Mesodermal cell (in vitro differentiated cells): ENCODE measurements at regions not wholly inside any gene's neighbourhood (a gene's known extent, or its start where the extent isn't known, plus 50 kb on each side); places are given as distances from the start of the nearest gene placed in this dataset.

Source experiments
- H3K27ac ChIP-seq: 2 replicates; pipeline ENCODE4 v1.7.0; 2013; ENCODE audit warnings: mild to moderate bottlenecking, low read depth, low read length, moderate library complexity; ENCODE audit not compliant: severe bottlenecking
- H3K36me3 ChIP-seq: 2 replicates; pipeline ENCODE4 v1.7.1; 2013; ENCODE audit warnings: mild to moderate bottlenecking, low read length, moderate library complexity; ENCODE audit not compliant: control insufficient read depth, insufficient read depth
- H3K4me1 ChIP-seq: one replicate; pipeline ENCODE4 v1.7.1; 2013; ENCODE audit warnings: mild to moderate bottlenecking, low read length; ENCODE audit not compliant: insufficient read depth, control insufficient read depth, poor library complexity, severe bottlenecking
- H3K4me3 ChIP-seq: 2 replicates; pipeline ENCODE4 v1.7.0; 2013; ENCODE audit warnings: low read length, control low read depth, mild to moderate bottlenecking; ENCODE audit not compliant: insufficient read depth, poor library complexity, severe bottlenecking; ENCODE audit errors: extremely low read depth
- H3K9me3 ChIP-seq: 2 replicates; pipeline ENCODE4 v1.7.1; 2013; ENCODE audit warnings: mild to moderate bottlenecking, low read length, moderate library complexity; ENCODE audit not compliant: control insufficient read depth
- WGBS, 2 experiments: methylation state at CpG; one replicate each; pipeline ENCODE4 v1.1.5; 2013; ENCODE audit warnings: missing lambda C conversion rate in 2 of 2; ENCODE audit not compliant: insufficient coverage in 2 of 2; 5-methylcytosine and 5-hydroxymethylcytosine counted together

DNA sequence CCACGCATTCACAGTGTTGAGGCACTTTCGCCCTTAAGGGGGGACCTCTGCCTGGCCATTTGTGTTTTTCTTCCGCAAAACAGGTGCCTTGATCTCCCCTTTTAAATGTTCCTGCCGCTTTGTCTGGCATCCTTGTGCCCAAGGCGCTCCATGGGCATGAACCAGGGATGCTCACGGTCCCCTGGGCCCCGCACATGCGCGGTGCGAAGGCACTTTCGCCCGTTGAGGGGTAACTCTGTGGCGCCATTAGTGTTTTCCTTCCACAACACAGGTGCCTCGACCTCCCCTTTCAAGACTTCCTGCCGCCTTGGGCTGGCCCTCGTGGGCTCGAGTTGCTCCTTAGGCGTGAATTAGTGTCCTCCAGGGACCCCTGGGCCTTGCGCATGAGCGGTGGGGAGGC is 335.5 kb downstream of the ALG10 start:
- H3K4me1 ChIP-seq, result no peaks in the 10 kb centered on the region
- H3K27ac ChIP-seq, result no peak overlapping the region
- no peaks in the 10 kb centered on the region for H3K36me3 ChIP-seq
- peaks cover 64% of the 10 kb centered on the region for H3K9me3 ChIP-seq
- 63 to 71% methylated on average over 20 of the region's 20 CpGs for WGBS, 2 experiments
- H3K4me3 ChIP-seq, result no peak overlapping the region

DNA sequence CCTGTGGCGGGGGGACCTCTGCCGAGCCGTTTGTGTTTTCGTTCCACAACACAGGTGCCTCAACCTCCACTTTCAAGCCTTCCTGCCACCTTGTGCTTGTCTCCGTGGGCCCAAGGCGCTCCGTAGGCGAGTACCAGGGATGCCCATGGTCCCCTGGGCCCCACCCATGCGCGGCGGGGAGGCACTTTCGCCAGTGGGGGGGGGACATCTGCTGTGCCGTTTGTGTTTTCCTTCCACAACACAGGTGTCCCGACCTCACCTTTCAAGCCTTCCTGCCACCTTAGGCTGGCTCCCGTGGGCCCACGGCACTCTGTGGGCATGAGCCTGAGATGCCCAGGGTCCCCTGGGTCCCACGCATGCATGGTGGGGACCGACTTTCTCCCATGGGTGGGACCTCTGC is 335.9 kb downstream of the ALG10 start:
- Histone ChIP-seq H3K4me3 (no peak overlapping the region), H3K9me3 (peaks cover 62% of the 10 kb centered on the region), H3K4me1 (no peaks in the 10 kb centered on the region), H3K27ac (no peak overlapping the region), H3K36me3 (no peaks in the 10 kb centered on the region)
- 70 to 72% methylated on average over 14 to 15 of the region's 18 CpGs for WGBS, 2 experiments

DNA sequence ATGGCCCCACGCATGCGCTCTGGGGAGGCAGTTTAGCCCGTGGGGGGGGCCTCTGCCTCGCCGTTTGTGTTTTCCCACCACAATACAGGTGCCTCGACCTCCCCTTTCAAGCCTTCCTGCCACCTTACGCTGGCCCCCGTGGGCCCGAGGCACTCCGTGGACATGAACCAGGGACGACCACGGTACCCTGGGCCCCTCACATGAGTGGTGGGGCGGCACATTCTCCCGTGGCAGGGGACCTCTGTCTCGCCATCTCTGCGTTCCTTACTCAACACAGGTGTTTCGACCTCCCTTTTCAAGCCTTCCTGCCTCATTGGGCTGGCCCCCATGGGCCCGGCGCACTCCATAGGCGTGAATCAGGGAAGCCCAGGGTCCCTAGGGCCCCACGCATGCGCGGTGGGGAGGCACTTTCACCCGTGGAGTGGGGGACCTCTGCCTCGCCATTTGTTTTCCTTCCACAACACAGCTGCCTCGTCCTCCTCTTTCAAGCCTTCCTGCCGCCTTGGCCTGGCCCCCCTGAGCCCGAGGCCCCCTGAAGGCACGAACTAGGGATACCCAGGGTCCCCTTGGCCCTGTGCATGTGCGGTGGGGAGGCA is 339.5 kb downstream of the ALG10 start:
- H3K4me1 ChIP-seq, result no peaks in the 10 kb centered on the region
- no peaks in the 10 kb centered on the region for H3K36me3 ChIP-seq
- H3K9me3 ChIP-seq, result peaks cover 70% of the 10 kb centered on the region
- no peak overlapping the region for H3K4me3 ChIP-seq
- 69 to 71% methylated on average over 21 to 28 of the region's 30 CpGs for WGBS, 2 experiments
- no peak overlapping the region for H3K27ac ChIP-seq

DNA sequence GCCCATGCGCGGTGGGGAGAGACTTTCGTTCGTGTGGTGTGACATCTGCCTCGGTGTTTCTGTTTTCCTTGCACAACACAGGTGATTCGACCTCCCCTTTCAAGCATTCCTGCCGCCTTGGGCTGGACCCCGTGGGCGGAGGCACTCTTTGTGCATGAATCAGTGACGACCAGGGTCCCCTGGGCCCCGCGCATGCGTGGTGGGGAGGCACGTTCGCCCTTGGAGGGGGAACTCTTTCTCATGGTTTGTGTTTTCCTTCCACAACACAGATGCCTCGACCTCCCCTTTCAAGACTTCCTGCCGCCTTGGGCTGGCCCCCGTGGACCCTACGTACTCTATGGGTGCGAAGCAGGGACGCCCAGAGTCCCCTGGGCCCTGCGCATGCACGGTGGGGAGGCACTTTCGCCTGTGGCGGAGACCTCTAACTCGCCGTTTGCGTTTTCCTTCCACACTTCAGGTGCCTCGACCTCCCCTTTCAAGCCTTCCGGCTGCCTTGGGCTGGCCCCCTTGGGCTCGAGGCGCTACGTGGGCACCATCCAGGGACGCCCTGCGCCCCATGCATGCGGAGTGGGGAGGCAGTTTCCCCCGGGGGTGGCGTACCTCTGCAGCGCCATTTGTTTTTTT is 340.9 kb downstream of the ALG10 start:
- Histone ChIP-seq H3K36me3 (no peaks in the 10 kb centered on the region), H3K27ac (no peak overlapping the region), H3K9me3 (peaks cover 82% of the 10 kb centered on the region), H3K4me1 (no peaks in the 10 kb centered on the region), H3K4me3 (no peak overlapping the region)
- 78 to 87% methylated on average over 37 to 39 of the region's 39 CpGs for WGBS, 2 experiments

DNA sequence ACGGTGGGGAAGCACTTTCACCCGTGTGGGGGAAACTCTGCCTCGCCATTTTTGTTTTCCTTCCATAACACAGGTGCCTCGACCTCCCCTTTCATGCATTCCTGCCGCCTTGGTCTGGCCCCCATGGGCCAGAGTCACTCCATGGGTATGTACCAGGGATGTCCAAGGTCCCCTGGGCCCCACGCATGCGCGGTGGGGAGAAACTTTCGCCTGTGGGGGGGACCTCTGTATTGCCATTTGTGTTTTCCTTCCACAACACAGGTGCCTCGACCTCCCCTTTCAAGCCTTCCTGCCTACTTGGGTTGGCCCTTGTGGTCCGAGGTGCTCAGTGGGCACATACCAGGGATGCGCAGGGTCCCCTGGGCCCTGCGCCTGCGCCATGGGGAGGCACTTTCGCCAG is 345.8 kb downstream of the ALG10 start:
- no peaks in the 10 kb centered on the region for H3K4me1 ChIP-seq
- 59 to 75% methylated on average over 11 to 15 of the region's 15 CpGs for WGBS, 2 experiments
- H3K27ac ChIP-seq, result no peak overlapping the region
- peaks cover 81% of the 10 kb centered on the region for H3K9me3 ChIP-seq
- no peak overlapping the region for H3K4me3 ChIP-seq
- H3K36me3 ChIP-seq, result no peaks in the 10 kb centered on the region

DNA sequence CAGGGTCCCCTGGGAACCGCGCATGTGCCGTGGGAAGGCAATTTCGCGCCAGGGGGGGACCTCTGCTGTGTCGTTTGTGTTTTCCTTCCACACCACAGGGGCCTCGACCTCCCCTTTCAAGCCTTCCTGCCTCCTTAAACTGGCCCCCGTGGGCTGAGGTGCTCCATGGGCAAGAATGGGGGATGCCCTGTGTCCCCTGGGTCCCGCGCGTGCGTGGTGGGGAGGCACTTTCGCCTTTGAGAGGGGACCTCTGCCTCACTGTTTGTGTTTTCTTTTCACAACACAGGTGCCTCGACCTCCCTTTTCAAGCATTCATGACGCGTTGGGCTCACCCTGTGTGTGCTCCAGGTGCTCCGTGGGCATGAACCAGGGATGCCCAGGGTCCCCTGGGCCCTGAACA is 348.8 kb downstream of the ALG10 start:
- no peak overlapping the region for H3K4me3 ChIP-seq
- no peaks in the 10 kb centered on the region for H3K36me3 ChIP-seq
- no peaks in the 10 kb centered on the region for H3K4me1 ChIP-seq
- no peak overlapping the region for H3K27ac ChIP-seq
- 71 to 76% methylated on average over 15 to 17 of the region's 17 CpGs for WGBS, 2 experiments
- H3K9me3 ChIP-seq, result peaks cover 82% of the 10 kb centered on the region

DNA sequence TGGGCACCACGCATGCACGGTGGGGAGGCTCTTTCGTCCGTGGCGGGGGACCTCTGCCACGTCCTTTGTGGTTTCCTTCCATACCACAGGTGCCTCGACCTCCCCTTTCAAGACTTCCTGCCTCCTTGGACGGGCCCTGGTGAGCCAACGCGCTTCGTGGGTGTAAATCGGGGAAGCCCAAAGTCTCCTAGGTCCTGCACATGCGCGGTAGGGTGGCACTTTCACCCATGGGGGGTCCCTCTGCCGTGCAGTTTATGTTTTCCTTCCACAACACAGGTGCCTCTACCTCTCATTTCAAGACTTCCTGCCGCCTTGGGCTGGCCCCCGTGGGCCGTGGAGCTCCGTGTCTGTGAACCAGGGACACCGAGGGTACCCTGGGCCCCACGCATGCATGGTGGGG is 349.7 kb downstream of the ALG10 start:
- no peaks in the 10 kb centered on the region for H3K36me3 ChIP-seq
- no peak overlapping the region for H3K4me3 ChIP-seq
- H3K9me3 ChIP-seq, result peaks cover 82% of the 10 kb centered on the region
- no peaks in the 10 kb centered on the region for H3K4me1 ChIP-seq
- WGBS, 2 experiments, result 70 to 77% methylated on average over 18 to 21 of the region's 21 CpGs
- no peak overlapping the region for H3K27ac ChIP-seq

DNA sequence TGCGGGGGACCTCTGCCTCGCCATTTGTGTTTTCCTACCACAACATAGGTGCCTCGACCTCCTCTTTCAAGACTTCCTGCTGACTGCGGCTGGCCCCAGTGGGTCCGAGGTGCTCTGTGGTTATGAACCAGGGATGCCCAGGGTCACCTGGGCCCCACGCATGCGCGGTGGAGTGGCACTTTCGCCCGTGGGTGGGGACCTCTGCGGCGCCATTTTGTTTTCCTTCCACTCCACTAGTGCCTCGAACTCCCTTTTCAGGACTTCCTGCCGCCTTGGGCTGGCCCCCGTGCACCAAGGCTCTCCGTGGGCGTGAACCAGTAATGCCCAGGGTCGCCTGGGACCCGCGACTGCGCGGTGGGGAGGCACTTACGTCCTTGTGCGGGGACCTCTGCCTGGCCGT is 351.6 kb downstream of the ALG10 start:
- Histone ChIP-seq H3K4me1 (no peaks in the 10 kb centered on the region), H3K4me3 (no peak overlapping the region), H3K36me3 (no peaks in the 10 kb centered on the region), H3K27ac (no peak overlapping the region), H3K9me3 (peaks cover 85% of the 10 kb centered on the region)
- WGBS, 2 experiments, result 79% methylated on average over 18 to 25 of the region's 25 CpGs

DNA sequence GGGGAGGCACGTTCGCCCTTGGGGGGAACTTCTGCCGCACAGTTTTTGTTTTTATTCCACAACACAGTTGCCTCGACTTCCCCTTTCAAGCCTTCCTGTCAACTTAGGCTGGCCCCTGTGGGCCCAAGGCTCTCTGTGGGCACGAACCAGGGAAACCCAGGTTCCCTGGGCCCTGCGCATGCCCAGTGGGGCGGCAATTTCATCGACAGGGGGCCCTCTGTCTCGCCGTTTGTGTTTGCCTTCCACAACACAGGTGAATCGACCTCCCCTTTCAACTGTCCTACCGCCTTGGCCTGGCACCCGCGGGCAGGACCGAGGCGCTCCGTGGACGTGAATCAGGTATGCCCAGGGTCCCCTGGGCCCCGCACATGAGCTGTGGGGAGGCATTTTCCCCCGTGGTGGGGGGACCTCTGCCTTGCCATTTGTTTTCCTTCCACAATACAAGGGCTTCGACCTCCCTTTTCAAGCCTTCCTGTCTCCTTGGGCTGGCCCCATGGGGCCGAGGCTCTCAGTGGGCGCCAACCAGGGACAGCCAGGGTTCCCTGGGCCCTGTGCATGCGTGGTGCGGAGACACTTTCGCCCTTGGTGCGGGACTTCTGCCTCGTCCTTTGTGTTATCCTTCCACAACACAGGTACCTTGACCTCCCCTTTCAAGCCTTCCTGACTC is 354.0 kb downstream of the ALG10 start:
- no peak overlapping the region for H3K27ac ChIP-seq
- WGBS, 2 experiments, result 68 to 73% methylated on average over 26 to 27 of the region's 28 CpGs
- no peaks in the 10 kb centered on the region for H3K4me1 ChIP-seq
- no peaks in the 10 kb centered on the region for H3K36me3 ChIP-seq
- no peak overlapping the region for H3K4me3 ChIP-seq
- peaks cover 71% of the 10 kb centered on the region for H3K9me3 ChIP-seq

DNA sequence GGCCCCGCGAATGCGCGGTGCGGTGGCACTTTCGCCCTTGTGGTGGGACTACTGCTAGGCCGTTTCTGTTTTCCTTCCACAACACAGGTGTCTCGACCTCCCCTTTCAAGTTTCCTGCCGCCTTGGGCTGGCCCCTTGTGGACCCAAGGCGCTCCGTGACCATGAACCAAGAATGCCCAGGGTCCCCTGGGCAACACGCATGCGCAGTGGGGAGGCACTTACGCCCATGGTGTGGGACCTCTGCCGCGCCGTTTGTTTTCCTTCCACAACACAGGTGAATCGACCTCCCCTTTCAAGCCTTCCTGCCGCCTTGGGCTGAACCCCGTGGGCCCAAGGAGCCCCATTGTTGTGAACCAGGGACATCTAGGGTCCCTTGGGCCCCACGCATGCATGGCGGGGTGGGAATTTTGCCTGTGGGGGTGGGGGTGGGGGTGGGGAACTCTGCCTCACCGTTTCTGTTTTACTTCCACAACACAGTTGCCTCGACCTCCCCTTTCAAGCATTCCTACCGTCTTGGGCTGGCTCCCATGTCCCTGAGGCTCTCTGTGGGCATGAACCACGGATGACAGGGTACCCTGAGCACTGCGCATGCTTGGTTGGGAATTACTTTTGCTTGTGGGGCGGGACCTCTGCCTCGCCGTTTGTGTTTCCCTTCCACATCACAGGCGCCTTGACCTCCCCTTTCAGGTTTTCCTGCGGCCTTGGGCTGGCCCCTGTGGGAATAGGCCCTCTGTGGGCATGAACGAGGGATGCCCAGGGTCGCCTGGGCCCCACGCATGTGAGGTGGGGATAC is 355.1 kb downstream of the ALG10 start:
- no peaks in the 10 kb centered on the region for H3K4me1 ChIP-seq
- no peaks in the 10 kb centered on the region for H3K36me3 ChIP-seq
- 72 to 73% methylated on average over 25 to 30 of the region's 35 CpGs for WGBS, 2 experiments
- peaks cover 67% of the 10 kb centered on the region for H3K9me3 ChIP-seq
- H3K27ac ChIP-seq, result no peak overlapping the region
- H3K4me3 ChIP-seq, result no peak overlapping the region
